Kidney epithelial cell (primary cell): ENCODE measurements at regions not wholly inside any gene's neighbourhood (a gene's known extent, or its start where the extent isn't known, plus 50 kb on each side); places are given as distances from the start of the nearest gene placed in this dataset.
A peak's percentile ranks its signal among the peaks of the same experiment; 100 is the strongest.

ENCODE experiments used
- DNase-seq: peaks from one replicate; pipeline ENCODE4 v3.0.0-alpha.2; 2010; ENCODE audit warnings: low read depth
- H3K27me3 ChIP-seq: 2 replicates; pipeline ENCODE4 v1.6.0; 2011; ENCODE audit warnings: low read length; ENCODE audit not compliant: control insufficient read depth, insufficient read depth
- H3K36me3 ChIP-seq: 2 replicates; pipeline ENCODE4 v1.5.1; 2011; ENCODE audit warnings: low read length; ENCODE audit not compliant: control insufficient read depth, insufficient read depth
- H3K4me3 ChIP-seq: 2 replicates; pipeline ENCODE4 v1.5.1; 2011; ENCODE audit warnings: low read depth, mild to moderate bottlenecking, control low read depth, low read length
- CTCF ChIP-seq: IDR thresholded peaks from 2 replicates; pipeline ENCODE4 v1.5.1; 2011; ENCODE audit warnings: mild to moderate bottlenecking, moderate library complexity, low read length, control low read depth, inconsistent platforms; ENCODE audit not compliant: insufficient read depth, poor library complexity, severe bottlenecking

- H3K4me3 ChIP-seq, result no peak overlapping the region
- H3K27me3 ChIP-seq, result no peaks in the 10 kb centered on the region
- no peak for DNase-seq
- no peak for TF ChIP-seq CTCF
- no peaks in the 10 kb centered on the region for H3K36me3 ChIP-seq
Observed at GRCh38 chr17:53527473-53527872, 295.3 kb upstream of the KIF2B start.

GRCh38 chr17:53525590-53525989 is 297.1 kb upstream of the KIF2B start:
- Histone ChIP-seq H3K27me3 (no peaks in the 10 kb centered on the region), H3K36me3 (no peaks in the 10 kb centered on the region), H3K4me3 (no peak overlapping the region)
- no peak for DNase-seq
- no peak for TF ChIP-seq CTCF

GRCh38 chr17:53516636-53517035 is 306.1 kb upstream of the KIF2B start:
- Histone ChIP-seq H3K27me3 (no peaks in the 10 kb centered on the region), H3K4me3 (no peak overlapping the region), H3K36me3 (no peaks in the 10 kb centered on the region)
- DNase-seq, result no peak
- peak; percentile 47 for TF ChIP-seq CTCF

GRCh38 chr17:53499277-53499676 is 323.4 kb upstream of the KIF2B start:
- TF ChIP-seq CTCF, result no peak
- Histone ChIP-seq H3K36me3 (no peaks in the 10 kb centered on the region), H3K4me3 (no peak overlapping the region), H3K27me3 (no peaks in the 10 kb centered on the region)
- DNase-seq, result no peak

GRCh38 chr17:53496356-53496755 is 326.4 kb upstream of the KIF2B start:
- DNase-seq, result no peak
- no peak for TF ChIP-seq CTCF

GRCh38 chr17:53492532-53492931 is 330.2 kb upstream of the KIF2B start:
- TF ChIP-seq CTCF, result no peak
- Histone ChIP-seq H3K36me3 (no peaks in the 10 kb centered on the region), H3K4me3 (no peak overlapping the region), H3K27me3 (no peaks in the 10 kb centered on the region)
- no peak for DNase-seq

More at GRCh38 chr17:53496356-53496755, 326.4 kb upstream of the KIF2B start:
- Histone ChIP-seq H3K4me3 (no peak overlapping the region), H3K27me3 (no peaks in the 10 kb centered on the region), H3K36me3 (no peaks in the 10 kb centered on the region)
